ENCODE measurements at regions not wholly inside any gene's neighbourhood (a gene's known extent, or its start where the extent isn't known, plus 50 kb on each side); places are given as distances from the start of the nearest gene placed in this dataset.
"Not testable (repeated sequence)": the region's sequence is repeated elsewhere in the genome, so short reads cannot be mapped to it uniquely, and the experiment has no call there.

DNA sequence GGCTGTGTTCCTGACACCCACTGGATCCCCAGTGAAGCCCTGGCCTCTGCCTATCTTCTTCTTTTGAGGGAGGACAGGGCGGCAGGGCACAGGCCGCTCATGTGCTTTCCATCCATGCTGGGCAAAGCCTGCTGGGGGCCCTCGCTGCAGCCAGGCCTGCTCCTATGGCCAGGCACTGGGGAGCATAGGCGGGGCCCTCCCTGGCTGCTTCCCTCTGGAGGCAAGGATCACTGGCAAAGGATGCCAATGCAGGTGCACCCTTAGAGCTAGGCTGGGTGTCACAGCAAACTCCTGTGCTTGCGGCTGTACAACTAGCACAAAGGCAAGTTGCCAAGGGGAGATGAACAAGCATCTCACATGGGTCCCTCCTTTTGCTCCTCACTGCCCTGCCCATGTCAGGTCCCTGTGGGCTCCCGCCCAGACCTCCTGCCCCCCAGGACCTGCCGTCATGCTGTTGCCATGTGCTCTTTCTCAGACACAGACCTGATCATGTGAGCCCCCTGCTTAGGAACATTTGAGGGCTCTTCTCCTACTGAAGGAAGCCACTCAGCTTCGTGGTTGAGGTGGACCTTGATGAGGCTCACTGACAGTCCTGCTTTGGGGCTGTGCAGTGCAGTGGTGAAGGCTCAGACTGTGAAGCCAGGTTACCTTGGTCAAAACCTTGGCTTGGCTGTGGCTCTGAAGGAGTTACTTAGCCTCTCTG lies 393.6 kb downstream of the PTPRU start:
- Mint-ChIP-seq H3K4me1 (no peaks in the 10 kb centered on the region), H3K9me3 (peaks cover 3% of the 10 kb centered on the region), H3K36me3 (ENCODE audit: low read depth) (no peaks in the 10 kb centered on the region), H3K27me3 (peaks cover 7% of the 10 kb centered on the region), H3K27ac (no peak overlapping the region), H3K4me3 (no peak overlapping the region)
- DNase-seq, result no peak
- intact Hi-C loops (cut with micrococcal nuclease), result no loop called here

DNA sequence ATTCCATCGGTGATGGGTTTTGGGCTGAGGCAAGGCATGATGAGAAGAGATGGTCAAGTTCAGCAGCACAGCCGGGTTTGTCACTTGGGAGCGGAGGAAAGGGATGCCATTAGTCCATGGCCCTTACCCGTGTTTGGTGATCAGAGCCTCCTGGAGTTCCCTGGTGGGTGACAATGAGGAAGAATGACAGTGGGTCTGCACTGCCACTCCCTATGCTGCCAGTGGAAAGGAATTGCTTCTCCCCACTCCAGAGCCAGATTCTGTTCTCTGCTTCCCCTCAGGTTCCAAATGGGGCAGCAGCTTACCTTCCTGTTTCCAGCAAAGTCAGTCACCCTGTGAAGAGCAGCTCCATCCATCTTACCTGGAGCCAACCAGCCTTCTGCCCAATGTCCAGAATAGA lies 393.1 kb downstream of the PTPRU start:
- Mint-ChIP-seq H3K4me1 (no peaks in the 10 kb centered on the region), H3K9me3 (peaks cover 3% of the 10 kb centered on the region), H3K27ac (no peak overlapping the region), H3K4me3 (no peak overlapping the region), H3K27me3 (peaks cover 7% of the 10 kb centered on the region), H3K36me3 (ENCODE audit: low read depth) (no peaks in the 10 kb centered on the region)
- intact Hi-C loops (cut with micrococcal nuclease), result no loop called here
- no peak for DNase-seq

DNA sequence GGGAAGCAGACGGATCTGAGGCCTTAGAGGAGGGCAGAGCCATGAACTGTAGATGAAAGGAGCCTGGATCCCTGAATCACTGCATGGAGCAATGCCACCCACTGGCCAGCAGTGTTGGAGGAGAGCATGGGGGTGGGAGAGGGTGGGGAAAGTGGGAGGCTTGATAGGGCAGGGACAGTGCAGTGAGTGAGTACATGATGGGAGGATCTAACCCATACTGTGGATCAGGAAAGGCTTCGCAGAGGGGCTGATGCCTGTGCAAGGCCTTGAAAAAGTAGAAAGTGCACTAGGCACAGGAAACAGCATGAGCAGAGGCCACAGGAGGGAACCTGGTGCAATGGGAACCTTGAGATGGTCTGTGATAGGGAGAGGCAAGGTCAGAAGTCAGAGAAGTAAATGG lies 391.9 kb downstream of the PTPRU start:
- no peak for DNase-seq
- Mint-ChIP-seq H3K9me3 (peaks cover 3% of the 10 kb centered on the region), H3K27me3 (peaks cover 4% of the 10 kb centered on the region), H3K4me1 (no peaks in the 10 kb centered on the region), H3K4me3 (no peak overlapping the region), H3K27ac (peak overlapping the region; percentile 20), H3K36me3 (ENCODE audit: low read depth) (no peaks in the 10 kb centered on the region)
- intact Hi-C loops (cut with micrococcal nuclease), result no loop called here

DNA sequence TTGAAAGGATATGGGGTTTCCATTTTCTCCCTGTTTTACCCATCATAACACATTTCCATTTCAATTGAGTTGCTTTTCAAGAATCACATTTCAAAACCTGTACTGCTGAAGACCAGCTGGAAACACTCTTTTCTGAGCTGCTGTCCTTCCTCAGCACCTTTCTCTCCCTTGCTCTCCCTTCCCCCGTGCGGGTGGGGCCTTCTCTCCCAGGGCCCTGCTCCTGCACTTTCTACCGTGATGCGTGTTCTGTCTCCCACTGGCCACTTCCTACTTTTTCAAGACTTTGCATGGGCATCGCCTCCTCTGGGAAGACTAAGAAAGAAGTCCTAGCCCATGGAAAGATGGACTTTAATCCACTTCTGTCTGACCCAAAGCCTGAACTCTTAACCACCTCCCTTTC lies 390.4 kb downstream of the PTPRU start:
- Mint-ChIP-seq H3K4me1 (no peaks in the 10 kb centered on the region), H3K4me3 (no peak overlapping the region), H3K36me3 (ENCODE audit: low read depth) (no peaks in the 10 kb centered on the region), H3K27ac (no peak overlapping the region), H3K9me3 (peaks cover 3% of the 10 kb centered on the region), H3K27me3 (peaks cover 4% of the 10 kb centered on the region)
- DNase-seq, result no peak
- intact Hi-C loops (cut with micrococcal nuclease), result no loop called here

DNA sequence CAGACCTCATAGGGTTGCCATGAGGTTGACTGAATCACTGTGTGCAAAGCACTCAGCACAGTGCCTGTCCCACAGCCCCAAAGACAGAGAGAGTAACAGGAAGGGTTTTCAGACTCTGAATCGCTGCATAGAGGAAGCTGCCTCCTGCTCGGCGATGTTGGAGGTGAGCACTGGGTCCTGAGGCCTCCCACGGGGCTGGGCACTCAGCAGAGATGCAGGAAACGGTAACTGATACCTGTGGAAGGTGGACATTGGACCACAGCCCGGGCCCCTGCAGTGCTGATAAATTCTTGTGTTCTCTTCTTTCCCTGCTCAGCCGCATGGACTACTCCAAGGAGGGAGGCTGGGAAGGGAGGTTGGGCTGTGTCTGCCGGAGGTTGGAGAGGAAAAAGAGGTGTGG lies 389.7 kb downstream of the PTPRU start:
- Mint-ChIP-seq H3K36me3 (ENCODE audit: low read depth) (no peaks in the 10 kb centered on the region), H3K9me3 (peaks cover 3% of the 10 kb centered on the region), H3K4me3 (no peak overlapping the region), H3K27me3 (peaks cover 2% of the 10 kb centered on the region), H3K4me1 (no peaks in the 10 kb centered on the region), H3K27ac (no peak overlapping the region)
- no peak for DNase-seq
- intact Hi-C loops (cut with micrococcal nuclease), result no loop called here

DNA sequence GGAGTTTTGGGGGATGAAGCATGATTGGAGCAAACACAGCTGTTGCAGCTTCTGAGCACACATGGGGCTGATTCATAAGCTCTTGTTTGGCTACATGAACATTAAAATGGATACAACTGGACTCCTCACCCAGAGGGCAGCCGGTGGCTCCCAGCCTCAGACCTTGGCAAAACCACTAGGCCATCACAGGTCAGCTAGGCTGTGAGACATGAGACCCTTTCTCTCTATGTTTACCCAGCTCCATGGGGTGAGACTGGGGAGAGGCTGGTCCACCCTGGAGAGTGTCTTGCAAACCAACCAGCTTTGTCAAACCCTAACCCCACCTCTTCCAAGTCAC lies 388.7 kb downstream of the PTPRU start:
- Mint-ChIP-seq H3K36me3 (ENCODE audit: low read depth) (no peaks in the 10 kb centered on the region), H3K27ac (no peak overlapping the region), H3K4me3 (no peak overlapping the region), H3K4me1 (no peaks in the 10 kb centered on the region), H3K9me3 (peaks cover 3% of the 10 kb centered on the region), H3K27me3 (peaks cover 2% of the 10 kb centered on the region)
- intact Hi-C loops (cut with micrococcal nuclease), result no loop called here
- DNase-seq, result no peak

DNA sequence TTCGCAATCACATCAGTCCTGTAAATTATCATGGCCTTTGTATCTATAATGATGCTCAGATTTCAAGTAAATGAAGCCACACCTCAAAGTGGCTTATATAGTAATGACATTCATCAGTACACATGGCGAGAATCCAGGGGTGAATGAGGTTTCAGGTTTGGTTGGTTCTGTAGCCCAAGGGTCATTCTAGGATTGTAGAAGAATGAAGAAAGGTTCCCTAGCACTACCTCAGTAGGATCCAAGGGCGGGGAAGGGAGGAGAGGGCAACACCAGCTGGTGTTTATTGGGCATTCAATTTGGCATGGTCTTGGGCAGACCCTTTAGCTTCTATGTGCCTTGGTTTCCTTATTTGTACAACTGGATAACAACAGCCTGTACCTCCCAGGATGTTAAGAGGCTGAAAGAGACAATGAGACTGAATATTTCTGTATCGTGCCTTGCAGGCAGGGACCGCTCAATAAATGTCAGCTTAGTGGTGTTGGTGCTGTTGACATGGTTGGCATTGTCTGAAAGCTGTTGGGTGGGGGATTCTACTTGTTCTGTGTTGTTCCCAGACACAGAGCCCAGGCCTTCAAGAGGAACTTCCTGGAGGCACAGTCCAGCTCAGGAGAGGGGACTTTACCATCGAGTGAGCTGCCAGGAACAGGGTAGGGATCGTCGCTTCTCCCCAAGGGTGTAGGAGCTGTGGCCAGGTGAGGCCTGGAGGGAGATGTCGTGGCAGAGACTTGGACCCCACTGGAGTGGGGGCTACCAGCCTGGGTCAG lies 388.2 kb downstream of the PTPRU start:
- Mint-ChIP-seq H3K27ac (no peak overlapping the region), H3K4me1 (no peaks in the 10 kb centered on the region)
- intact Hi-C loops (cut with micrococcal nuclease), result no loop called here

DNA sequence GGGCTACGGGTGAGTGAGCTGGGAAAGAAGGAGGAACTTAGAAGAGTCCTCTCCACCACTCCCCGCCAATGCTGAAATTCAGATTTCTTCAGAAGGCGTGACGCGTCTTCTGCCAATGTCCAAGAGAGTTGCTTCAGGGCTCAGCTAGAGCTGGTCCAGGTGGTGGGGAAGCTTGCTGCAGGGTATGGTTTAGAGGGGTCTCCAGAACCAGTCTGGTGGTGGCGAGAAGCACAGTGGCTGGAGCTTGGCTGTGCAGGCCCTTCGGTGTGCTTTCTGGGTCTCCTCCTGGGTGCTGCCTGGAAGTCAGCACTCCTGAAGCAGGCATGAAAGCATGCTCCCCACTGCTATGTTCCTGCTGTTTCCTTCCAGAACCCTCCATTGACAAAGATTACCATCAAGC lies 387.2 kb downstream of the PTPRU start:
- H3K4me1 Mint-ChIP-seq, result no peaks in the 10 kb centered on the region
- H3K27ac Mint-ChIP-seq, result no peak overlapping the region
- no peaks in the 10 kb centered on the region for H3K36me3 Mint-ChIP-seq (ENCODE audit: low read depth)
- DNase-seq, result no peak
- intact Hi-C loops (cut with micrococcal nuclease), result no loop called here
- peaks cover 3% of the 10 kb centered on the region for H3K9me3 Mint-ChIP-seq
- no peak overlapping the region for H3K4me3 Mint-ChIP-seq
- H3K27me3 Mint-ChIP-seq, result peaks cover 3% of the 10 kb centered on the region

More for the DNA sequence above, 388.2 kb downstream of the PTPRU start:
- peaks cover 2% of the 10 kb centered on the region for H3K27me3 Mint-ChIP-seq
- H3K9me3 Mint-ChIP-seq, result peaks cover 3% of the 10 kb centered on the region
- H3K36me3 Mint-ChIP-seq (ENCODE audit: low read depth), result no peaks in the 10 kb centered on the region
- no peak for DNase-seq
- H3K4me3 Mint-ChIP-seq, result no peak overlapping the region

DNA sequence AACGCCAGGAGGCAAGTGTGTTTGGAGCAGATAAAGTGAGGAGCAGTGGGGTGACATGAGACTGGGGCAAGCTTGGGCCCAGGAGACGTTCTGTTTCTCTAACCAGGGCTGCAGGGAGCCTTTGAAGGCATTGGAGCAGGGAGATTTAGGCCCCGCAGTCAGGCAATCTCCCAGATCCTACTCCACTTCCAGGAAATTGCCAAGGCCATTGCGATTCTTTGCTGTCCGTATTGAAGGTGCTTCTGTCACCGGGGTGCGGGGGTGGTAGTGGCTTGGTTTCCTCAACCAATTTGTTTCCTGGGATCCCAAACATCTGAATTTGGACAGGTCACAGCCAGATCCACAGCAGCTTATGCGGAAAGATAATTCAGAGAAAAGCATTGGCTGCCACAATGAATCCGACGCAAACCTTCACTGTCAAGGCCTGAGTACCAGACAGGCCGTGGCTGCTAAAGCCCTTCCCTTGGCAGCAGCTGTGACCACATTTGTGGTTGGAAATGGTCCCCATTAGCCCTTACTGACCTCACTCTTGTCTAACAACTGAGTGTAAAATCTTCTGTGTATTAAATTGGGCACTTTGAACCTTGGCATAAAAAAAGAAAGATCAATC lies 385.6 kb downstream of the PTPRU start:
- peaks cover 6% of the 10 kb centered on the region for H3K27me3 Mint-ChIP-seq
- no peaks in the 10 kb centered on the region for H3K4me1 Mint-ChIP-seq
- no peak for DNase-seq
- intact Hi-C loops (cut with micrococcal nuclease), result no loop called here
- no peak overlapping the region for H3K4me3 Mint-ChIP-seq
- no peak overlapping the region for H3K27ac Mint-ChIP-seq
- H3K36me3 Mint-ChIP-seq (ENCODE audit: low read depth), result no peaks in the 10 kb centered on the region
- H3K9me3 Mint-ChIP-seq, result peaks cover 2% of the 10 kb centered on the region

DNA sequence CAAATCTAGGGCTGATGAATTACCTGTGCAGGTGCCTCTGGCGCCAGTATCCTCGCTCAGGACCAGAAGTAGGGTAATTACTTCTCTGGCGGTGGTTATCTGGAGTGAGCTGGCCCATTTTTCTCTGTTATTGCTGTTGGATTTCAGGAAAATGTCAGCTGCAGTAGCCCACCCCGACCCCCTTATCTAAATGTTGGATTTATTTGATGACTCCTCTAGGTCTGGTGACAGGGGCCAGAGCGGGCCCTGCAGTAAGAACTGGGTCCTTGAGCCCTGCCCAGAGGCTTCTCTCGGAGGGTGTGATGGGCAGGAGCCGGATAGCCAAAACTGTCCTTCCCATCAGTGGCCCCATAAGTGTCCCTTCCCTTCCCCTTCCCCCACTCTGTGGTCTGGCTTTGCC lies 384.3 kb downstream of the PTPRU start:
- Mint-ChIP-seq H3K9me3 (no peaks in the 10 kb centered on the region), H3K36me3 (ENCODE audit: low read depth) (no peaks in the 10 kb centered on the region), H3K27me3 (peaks cover 6% of the 10 kb centered on the region), H3K27ac (no peak overlapping the region), H3K4me1 (no peaks in the 10 kb centered on the region), H3K4me3 (no peak overlapping the region)
- no peak for DNase-seq
- intact Hi-C loops (cut with micrococcal nuclease), result no loop called here

DNA sequence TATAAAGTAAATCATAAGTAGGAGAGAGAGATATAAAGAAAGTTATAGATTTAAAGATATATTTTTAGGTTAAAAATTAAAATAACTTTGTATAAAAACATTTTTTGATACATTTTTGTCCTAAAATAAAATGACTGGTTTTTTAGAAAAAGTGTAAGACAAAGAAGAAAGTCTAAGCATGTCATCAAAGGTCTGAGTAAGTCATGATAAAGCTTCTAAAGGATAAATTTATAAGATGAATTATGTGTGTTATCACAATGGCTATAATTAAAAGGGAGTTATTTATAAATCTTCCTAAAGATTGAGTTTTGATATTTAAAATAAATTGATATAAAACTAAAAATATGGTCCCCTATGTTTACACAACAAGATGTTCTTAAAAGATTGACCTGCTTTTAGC lies 370.9 kb downstream of the PTPRU start:
- no peak overlapping the region for H3K27ac Mint-ChIP-seq
- no peaks in the 10 kb centered on the region for H3K36me3 Mint-ChIP-seq (ENCODE audit: low read depth)
- H3K27me3 Mint-ChIP-seq, result peaks cover 16% of the 10 kb centered on the region

DNA sequence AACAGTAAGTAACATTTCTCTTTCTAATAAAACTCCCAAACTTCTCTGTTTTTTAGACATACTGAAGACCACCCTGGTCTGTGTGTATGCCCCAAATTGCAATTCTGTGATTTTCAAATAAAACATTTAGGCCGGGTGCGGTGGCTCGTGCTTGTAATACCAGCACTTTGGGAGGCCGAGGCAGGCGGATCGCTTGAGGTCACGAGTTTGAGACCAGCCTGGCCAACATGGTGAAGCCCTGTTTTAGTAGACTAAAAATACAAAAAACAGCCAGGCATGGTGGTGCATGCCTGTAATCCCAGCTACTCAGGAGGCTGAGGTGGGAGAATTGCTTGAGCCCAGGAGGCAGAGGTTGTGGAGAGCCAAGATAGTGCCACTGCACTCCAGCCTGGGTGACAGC lies 368.5 kb downstream of the PTPRU start:
- intact Hi-C loops (cut with micrococcal nuclease); H3K9me3 Mint-ChIP-seq; H3K27ac Mint-ChIP-seq: not testable (repeated sequence)

More for the DNA sequence above, 370.9 kb downstream of the PTPRU start:
- intact Hi-C loops (cut with micrococcal nuclease), result no loop called here
- DNase-seq, result no peak
- H3K4me3 Mint-ChIP-seq, result no peak overlapping the region
- peaks cover 4% of the 10 kb centered on the region for H3K9me3 Mint-ChIP-seq
- no peaks in the 10 kb centered on the region for H3K4me1 Mint-ChIP-seq

DNA sequence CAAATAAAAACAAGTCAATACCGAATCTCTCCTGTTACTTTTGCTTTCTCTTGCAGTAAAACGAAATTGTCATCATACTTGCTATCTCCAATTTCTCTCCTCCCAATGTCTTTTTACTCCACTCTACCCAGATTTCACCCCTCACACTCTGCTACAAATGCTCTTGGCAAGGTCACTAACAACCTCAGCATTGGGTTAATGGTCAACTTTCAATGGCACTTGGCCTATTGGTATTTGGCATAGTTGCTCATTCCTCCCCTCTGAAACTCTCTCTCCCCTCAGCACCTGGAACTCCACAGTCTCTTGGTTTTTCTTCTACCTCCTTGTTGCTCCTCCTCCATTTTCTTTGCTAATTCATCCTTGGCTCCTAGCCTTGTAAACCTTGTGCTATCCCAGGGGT lies 367.3 kb downstream of the PTPRU start:
- intact Hi-C loops (cut with micrococcal nuclease), result no loop called here

More for the DNA sequence above, 368.5 kb downstream of the PTPRU start:
- DNase-seq; H3K36me3 Mint-ChIP-seq (ENCODE audit: low read depth); H3K4me3 Mint-ChIP-seq; H3K4me1 Mint-ChIP-seq: not testable (repeated sequence)
- peaks cover 14% of the 10 kb centered on the region for H3K27me3 Mint-ChIP-seq

DNA sequence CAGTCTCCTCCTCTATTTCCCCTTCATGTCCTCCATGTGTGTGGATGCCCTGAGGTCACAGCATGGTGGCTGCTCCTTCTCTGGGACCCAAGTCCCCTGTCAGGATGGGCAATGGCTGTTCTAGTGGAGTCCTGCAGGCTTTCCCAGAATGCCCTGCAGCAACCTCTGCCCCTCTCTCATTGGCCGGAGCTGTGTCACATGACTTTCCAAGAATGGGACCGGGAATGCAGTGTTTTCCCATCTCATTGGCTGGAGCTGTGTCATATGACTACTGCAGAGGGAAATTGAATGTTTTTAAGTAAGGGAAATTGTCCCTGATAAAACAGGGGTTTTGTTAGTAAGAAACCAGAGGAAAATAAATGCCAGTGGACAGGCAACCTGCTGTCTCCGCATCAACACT lies 365.9 kb downstream of the PTPRU start:
- no peak for DNase-seq
- Mint-ChIP-seq H3K36me3 (ENCODE audit: low read depth) (no peaks in the 10 kb centered on the region), H3K27ac (no peak overlapping the region), H3K4me3 (no peak overlapping the region), H3K9me3 (no peaks in the 10 kb centered on the region), H3K27me3 (peaks cover 10% of the 10 kb centered on the region), H3K4me1 (no peaks in the 10 kb centered on the region)
- intact Hi-C loops (cut with micrococcal nuclease), result no loop called here

More for the DNA sequence above, 367.3 kb downstream of the PTPRU start:
- no peak overlapping the region for H3K27ac Mint-ChIP-seq
- no peaks in the 10 kb centered on the region for H3K4me1 Mint-ChIP-seq
- DNase-seq, result no peak
- peaks cover 4% of the 10 kb centered on the region for H3K9me3 Mint-ChIP-seq
- no peak overlapping the region for H3K4me3 Mint-ChIP-seq
- peaks cover 14% of the 10 kb centered on the region for H3K27me3 Mint-ChIP-seq
- H3K36me3 Mint-ChIP-seq (ENCODE audit: low read depth), result no peaks in the 10 kb centered on the region

Measured in activated CD4-positive, alpha-beta T cell treated with anti-CD3 and anti-CD28 coated beads, Interleukin-2, amount 10 ng/mL, durations not matched to agents 24 days and 14 days (primary cell).